H9 (cell line): ENCODE measurements at regions not wholly inside any gene's neighbourhood (a gene's known extent, or its start where the extent isn't known, plus 50 kb on each side); places are given as distances from the start of the nearest gene placed in this dataset.

Experiments used
- DNase-seq: peaks from one replicate; pipeline ENCODE4 v3.0.0-alpha.2; 2017
- H2AFZ ChIP-seq: one replicate; pipeline ENCODE4 v1.6.1; 2013; ENCODE audit warnings: mild to moderate bottlenecking, low read length, control low read depth, moderate library complexity
- H2AK5ac ChIP-seq: 2 replicates; pipeline ENCODE4 v1.6.1; 2013; ENCODE audit warnings: low read length, control low read depth, mixed read lengths; ENCODE audit not compliant: insufficient read length
- H2BK120ac ChIP-seq: one replicate; pipeline ENCODE4 v1.6.1; 2013; ENCODE audit warnings: low read depth, mild to moderate bottlenecking, low read length, control low read depth, inconsistent platforms; ENCODE audit not compliant: poor library complexity, severe bottlenecking
- H2BK12ac ChIP-seq: 2 replicates; pipeline ENCODE4 v1.6.1; 2013; ENCODE audit warnings: low read length, control low read depth, mixed read lengths, low read depth; ENCODE audit not compliant: insufficient read length
- H2BK15ac ChIP-seq: 2 replicates; pipeline ENCODE4 v1.6.1; 2013; ENCODE audit warnings: low read depth, low read length, control low read depth
- H2BK20ac ChIP-seq: one replicate; pipeline ENCODE4 v1.6.1; 2013; ENCODE audit warnings: low read depth, mild to moderate bottlenecking, low read length, control low read depth, inconsistent platforms; ENCODE audit not compliant: poor library complexity, severe bottlenecking
- H2BK5ac ChIP-seq: 2 replicates; pipeline ENCODE4 v1.6.1; 2013; ENCODE audit warnings: low read length, control low read depth, mixed read lengths; ENCODE audit not compliant: insufficient read length
- H3K14ac ChIP-seq: 2 replicates; pipeline ENCODE4 v1.6.1; 2013; ENCODE audit warnings: low read length, control low read depth; ENCODE audit not compliant: insufficient read depth
- H3K18ac ChIP-seq: 2 replicates; pipeline ENCODE4 v1.6.1; 2013; ENCODE audit warnings: low read depth, mild to moderate bottlenecking, mixed read lengths, low read length, control low read depth; ENCODE audit not compliant: insufficient read length
- H3K23ac ChIP-seq: 2 replicates; pipeline ENCODE4 v1.6.1; 2013; ENCODE audit warnings: low read length, control low read depth, mixed read lengths, low read depth; ENCODE audit not compliant: insufficient read length
- H3K23me2 ChIP-seq: 2 replicates; pipeline ENCODE4 v1.6.1; 2013; ENCODE audit warnings: low read depth, mild to moderate bottlenecking, mixed read lengths, low read length, control low read depth; ENCODE audit not compliant: insufficient read length, poor library complexity, severe bottlenecking
- H3K27ac ChIP-seq: 2 replicates; pipeline ENCODE4 v1.5.1; 2013; ENCODE audit warnings: low read length, control low read depth, mixed read lengths, low read depth; ENCODE audit not compliant: insufficient read length
- H3K27me3 ChIP-seq: 2 replicates; pipeline ENCODE4 v1.6.1; 2013; ENCODE audit warnings: low read length, control low read depth, inconsistent platforms; ENCODE audit not compliant: insufficient read depth
- H3K4ac ChIP-seq: 2 replicates; pipeline ENCODE4 v1.6.1; 2013; ENCODE audit warnings: low read depth, mild to moderate bottlenecking, control low read depth, inconsistent platforms, low read length, moderate library complexity
- H3K4me1 ChIP-seq: 2 replicates; pipeline ENCODE4 v1.6.1; 2013; ENCODE audit warnings: low read length, control low read depth, inconsistent platforms; ENCODE audit not compliant: insufficient read depth
- H3K4me2 ChIP-seq: 2 replicates; pipeline ENCODE4 v1.6.1; 2013; ENCODE audit warnings: low read length, control low read depth, mixed read lengths; ENCODE audit not compliant: insufficient read length, insufficient read depth
- H3K56ac ChIP-seq: 2 replicates; pipeline ENCODE4 v1.6.1; 2013; ENCODE audit warnings: low read depth, mild to moderate bottlenecking, mixed read lengths, low read length, control low read depth; ENCODE audit not compliant: insufficient read length
- H3K79me1 ChIP-seq: 2 replicates; pipeline ENCODE4 v1.6.1; 2013; ENCODE audit warnings: low read depth, mild to moderate bottlenecking, moderate library complexity, low read length, control low read depth, inconsistent platforms; ENCODE audit not compliant: insufficient read depth, poor library complexity, severe bottlenecking
- H3K79me2 ChIP-seq: 2 replicates; pipeline ENCODE4 v1.6.1; 2013; ENCODE audit warnings: low read length, control low read depth, inconsistent platforms; ENCODE audit not compliant: insufficient read depth
- H3K9ac ChIP-seq: 2 replicates; pipeline ENCODE4 v1.6.1; 2013; ENCODE audit warnings: low read length, control low read depth, mixed read lengths; ENCODE audit not compliant: insufficient read length; ENCODE audit errors: extremely low read depth
- H3K9me3 ChIP-seq: one replicate; pipeline ENCODE4 v1.6.1; 2013; ENCODE audit warnings: low read depth, low read length, inconsistent platforms; ENCODE audit not compliant: control insufficient read depth
- H3T11ph ChIP-seq: one replicate; pipeline ENCODE4 v1.6.1; 2013; ENCODE audit warnings: mild to moderate bottlenecking, low read length, control low read depth, inconsistent platforms
- H4K20me1 ChIP-seq: one replicate; pipeline ENCODE4 v1.6.1; 2013; ENCODE audit not compliant: control insufficient read depth, insufficient read length, insufficient read depth
- H4K5ac ChIP-seq: 2 replicates; pipeline ENCODE4 v1.6.1; 2013; ENCODE audit warnings: low read depth, mild to moderate bottlenecking, mixed read lengths, low read length, control low read depth; ENCODE audit not compliant: insufficient read length
- H4K8ac ChIP-seq: replicated peaks from 2 replicates; pipeline ENCODE4 v1.6.1; 2013; ENCODE audit warnings: low read length, control low read depth, mixed read lengths, low read depth; ENCODE audit not compliant: insufficient read length
- H4K91ac ChIP-seq: 2 replicates; pipeline ENCODE4 v1.6.1; 2013; ENCODE audit warnings: low read depth, mild to moderate bottlenecking, moderate library complexity, mixed read lengths, low read length, control low read depth; ENCODE audit not compliant: insufficient read length
- H3K27ac Mint-ChIP-seq, 3 experiments: 2 replicates in 2 of 3; 3 replicates in 1 of 3; pipeline ENCODE4 v1.8.0; 2020 to 2021; ENCODE audit warnings: mixed read lengths in 3 of 3, mild to moderate bottlenecking in 1 of 3, moderate library complexity in 1 of 3
- H3K27me3 Mint-ChIP-seq: 2 replicates; pipeline ENCODE4 v1.8.0; 2021; ENCODE audit warnings: low read depth, mild to moderate bottlenecking, moderate library complexity, mixed read lengths
- H3K36me3 Mint-ChIP-seq, 3 experiments: 2 replicates in 2 of 3; 3 replicates in 1 of 3; pipeline ENCODE4 v1.8.0; 2020 to 2021; ENCODE audit warnings: low read depth in 3 of 3, mixed read lengths in 3 of 3; ENCODE audit not compliant: insufficient read depth in 1 of 3
- H3K4me1 Mint-ChIP-seq, 2 experiments: 2 replicates each; pipeline ENCODE4 v1.8.0; 2020; ENCODE audit warnings: mixed read lengths in 2 of 2
- H3K4me3 Mint-ChIP-seq, 2 experiments: 2 replicates in 1 of 2; 3 replicates in 1 of 2; pipeline ENCODE4 v1.8.0; 2020 to 2021; ENCODE audit warnings: mild to moderate bottlenecking in 2 of 2, mixed read lengths in 2 of 2, moderate library complexity in 1 of 2
- H3K9me3 Mint-ChIP-seq, 2 experiments: 2 replicates in 1 of 2; 3 replicates in 1 of 2; pipeline ENCODE4 v1.8.0; 2020; ENCODE audit warnings: mild to moderate bottlenecking in 2 of 2, mixed read lengths in 2 of 2, moderate library complexity in 1 of 2
- WGBS: extraction: QIAGEN DNeasy Blood & Tissue Kit; methylation state at CpG from one replicate; pipeline ENCODE4 v1.1.7; 2013; ENCODE audit warnings: missing lambda C conversion rate, low lambda C conversion rate, mixed read lengths; ENCODE audit not compliant: insufficient read length; ENCODE audit errors: extremely low coverage; 5-methylcytosine and 5-hydroxymethylcytosine counted together
- TF ChIP-seq, protein P1 (sequence below): fragments of 200-600 bp; sonication (generic); conservative IDR thresholded peaks from 3 replicates; pipeline ENCODE4 v1.8.0; 2021; ENCODE audit warnings: antibody characterized with exemption, mild to moderate bottlenecking

GRCh38 chr3:89606151-89606550 lies 498.7 kb downstream of the EPHA3 start:
- Histone ChIP-seq H4K8ac (no peak overlapping the region), H3K9me3 (no peaks in the 10 kb centered on the region), H3K4me1 (no peaks in the 10 kb centered on the region), H3K9ac (no peak overlapping the region), H3T11ph (no peak overlapping the region), H3K23me2 (no peaks in the 10 kb centered on the region), H2AK5ac (no peak overlapping the region), H2AFZ (no peak overlapping the region), H3K27me3 (no peaks in the 10 kb centered on the region), H3K27ac (no peak overlapping the region), H3K14ac (no peak overlapping the region), H3K79me1 (no peaks in the 10 kb centered on the region), H3K56ac (no peak overlapping the region), H4K5ac (no peak overlapping the region), H2BK5ac (no peak overlapping the region), H4K20me1 (no peaks in the 10 kb centered on the region), H4K91ac (no peak overlapping the region), H3K18ac (no peak overlapping the region), H3K79me2 (no peaks in the 10 kb centered on the region), H3K23ac (no peak overlapping the region), H2BK20ac (no peak overlapping the region), H2BK15ac (no peak overlapping the region), H2BK12ac (no peak overlapping the region), H3K4me2 (no peak overlapping the region), H3K4ac (no peak overlapping the region), H2BK120ac (no peak overlapping the region)
- no peak overlapping the region for H3K4me3 Mint-ChIP-seq
- no peaks in the 10 kb centered on the region for H3K27me3 Mint-ChIP-seq
- no peaks in the 10 kb centered on the region for H3K36me3 Mint-ChIP-seq
- DNase-seq = no peak
- no CpG with 5 or more reads among the region's 1 CpG for WGBS
- no peaks in the 10 kb centered on the region for H3K4me1 Mint-ChIP-seq
- no peak overlapping the region for H3K27ac Mint-ChIP-seq
- TF ChIP-seq, protein P1, sequence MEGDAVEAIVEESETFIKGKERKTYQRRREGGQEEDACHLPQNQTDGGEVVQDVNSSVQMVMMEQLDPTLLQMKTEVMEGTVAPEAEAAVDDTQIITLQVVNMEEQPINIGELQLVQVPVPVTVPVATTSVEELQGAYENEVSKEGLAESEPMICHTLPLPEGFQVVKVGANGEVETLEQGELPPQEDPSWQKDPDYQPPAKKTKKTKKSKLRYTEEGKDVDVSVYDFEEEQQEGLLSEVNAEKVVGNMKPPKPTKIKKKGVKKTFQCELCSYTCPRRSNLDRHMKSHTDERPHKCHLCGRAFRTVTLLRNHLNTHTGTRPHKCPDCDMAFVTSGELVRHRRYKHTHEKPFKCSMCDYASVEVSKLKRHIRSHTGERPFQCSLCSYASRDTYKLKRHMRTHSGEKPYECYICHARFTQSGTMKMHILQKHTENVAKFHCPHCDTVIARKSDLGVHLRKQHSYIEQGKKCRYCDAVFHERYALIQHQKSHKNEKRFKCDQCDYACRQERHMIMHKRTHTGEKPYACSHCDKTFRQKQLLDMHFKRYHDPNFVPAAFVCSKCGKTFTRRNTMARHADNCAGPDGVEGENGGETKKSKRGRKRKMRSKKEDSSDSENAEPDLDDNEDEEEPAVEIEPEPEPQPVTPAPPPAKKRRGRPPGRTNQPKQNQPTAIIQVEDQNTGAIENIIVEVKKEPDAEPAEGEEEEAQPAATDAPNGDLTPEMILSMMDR = no peak
- no peaks in the 10 kb centered on the region for H3K9me3 Mint-ChIP-seq
